HFF-Myc (cell line): ENCODE measurements at regions not wholly inside any gene's neighbourhood (a gene's known extent, or its start where the extent isn't known, plus 50 kb on each side); places are given as distances from the start of the nearest gene placed in this dataset.

ENCODE experiments used
- DNase-seq: peaks from one replicate; pipeline ENCODE4 v3.0.0-alpha.2; 2011; ENCODE audit warnings: low read depth; ENCODE audit errors: extremely low read depth
- H3K4me3 ChIP-seq: replicated peaks from 2 replicates; pipeline ENCODE4 v1.5.1; 2011; ENCODE audit warnings: low read depth, mild to moderate bottlenecking, control low read depth, low read length
- CTCF ChIP-seq: IDR thresholded peaks from 2 replicates; pipeline ENCODE4 v1.5.1; 2012; ENCODE audit warnings: mild to moderate bottlenecking, low read depth, low read length, control low read depth; ENCODE audit errors: missing control alignments

- no peak for DNase-seq
- TF ChIP-seq CTCF, result no peak
- no peak overlapping the region for H3K4me3 ChIP-seq
These were observed 295.2 kb downstream of the CXCL12 start for GRCh38 chr10:44089671-44090070.

DNA sequence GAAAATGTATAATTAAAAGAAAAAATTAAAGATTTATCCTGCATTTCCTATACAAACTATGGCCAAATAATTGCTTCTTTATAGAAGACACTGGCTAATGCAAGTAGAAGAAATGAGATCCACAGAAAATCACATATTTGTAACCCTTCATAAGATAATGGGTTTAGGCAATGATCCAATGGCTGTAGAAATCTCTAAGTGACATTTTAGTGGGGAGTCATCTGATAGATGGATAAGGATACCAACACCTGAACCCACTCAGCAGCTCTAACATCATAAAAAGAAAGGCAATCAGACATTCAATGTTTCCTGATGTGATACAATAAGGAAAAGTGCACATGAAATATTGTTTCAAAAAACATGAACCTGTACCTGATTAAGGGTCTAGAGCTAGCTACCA lies 297.5 kb downstream of the CXCL12 start:
- no peak overlapping the region for H3K4me3 ChIP-seq
- no peak for TF ChIP-seq CTCF
- DNase-seq, result no peak

DNA sequence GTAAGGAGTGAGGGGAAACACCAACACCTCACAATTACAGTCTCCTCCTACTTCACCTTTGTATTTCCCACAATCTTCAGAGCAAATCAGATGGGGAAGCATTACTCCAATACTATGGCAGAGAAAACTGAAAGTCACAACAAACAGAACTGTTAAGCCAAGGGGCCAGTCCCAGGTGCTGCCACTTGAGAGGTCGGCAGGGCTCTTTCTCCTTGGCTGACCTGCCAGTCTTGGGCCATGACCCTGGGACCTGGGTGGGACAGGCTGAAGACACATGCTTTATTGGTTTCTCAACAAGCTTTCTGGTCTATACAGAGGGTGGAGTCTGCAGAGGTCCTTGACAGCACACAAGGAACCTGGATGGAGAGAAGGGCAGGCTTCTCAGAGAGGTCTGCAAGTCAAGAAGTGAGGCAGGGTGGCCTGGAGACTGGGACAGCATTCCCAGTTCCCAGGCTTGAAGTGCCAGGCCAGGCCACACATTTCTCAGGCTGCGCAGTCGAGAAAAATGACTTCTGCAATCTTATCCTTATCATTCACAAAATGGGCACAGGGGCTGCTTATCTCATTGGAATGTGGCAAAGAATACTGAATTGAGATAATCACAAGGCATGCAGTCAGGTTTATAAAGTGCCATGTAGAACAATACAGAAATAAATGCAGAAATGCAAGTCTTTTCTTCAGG lies 301.0 kb downstream of the CXCL12 start:
- DNase-seq, result no peak
- TF ChIP-seq CTCF, result no peak

GRCh38 chr10:44071479-44071878 lies 313.4 kb downstream of the CXCL12 start:
- DNase-seq, result peak; percentile 66
- TF ChIP-seq CTCF, result no peak

More for the DNA sequence above, 301.0 kb downstream of the CXCL12 start:
- no peak overlapping the region for H3K4me3 ChIP-seq

GRCh38 chr10:44070282-44070681 lies 314.6 kb downstream of the CXCL12 start:
- H3K4me3 ChIP-seq, result no peak overlapping the region
- DNase-seq, result no peak
- no peak for TF ChIP-seq CTCF

More at GRCh38 chr10:44071479-44071878, 313.4 kb downstream of the CXCL12 start:
- H3K4me3 ChIP-seq, result no peak overlapping the region

GRCh38 chr10:44069573-44069972 lies 315.3 kb downstream of the CXCL12 start:
- no peak for TF ChIP-seq CTCF
- H3K4me3 ChIP-seq, result no peak overlapping the region
- no peak for DNase-seq
